NCI-H1105 (cell line): ENCODE measurements at regions not wholly inside any gene's neighbourhood (a gene's known extent, or its start where the extent isn't known, plus 50 kb on each side); places are given as distances from the start of the nearest gene placed in this dataset.

Experiments used
- DNase-seq: peaks from one replicate; lab custom pipeline; 2025; lab: John Stamatoyannopoulos, UW

DNA sequence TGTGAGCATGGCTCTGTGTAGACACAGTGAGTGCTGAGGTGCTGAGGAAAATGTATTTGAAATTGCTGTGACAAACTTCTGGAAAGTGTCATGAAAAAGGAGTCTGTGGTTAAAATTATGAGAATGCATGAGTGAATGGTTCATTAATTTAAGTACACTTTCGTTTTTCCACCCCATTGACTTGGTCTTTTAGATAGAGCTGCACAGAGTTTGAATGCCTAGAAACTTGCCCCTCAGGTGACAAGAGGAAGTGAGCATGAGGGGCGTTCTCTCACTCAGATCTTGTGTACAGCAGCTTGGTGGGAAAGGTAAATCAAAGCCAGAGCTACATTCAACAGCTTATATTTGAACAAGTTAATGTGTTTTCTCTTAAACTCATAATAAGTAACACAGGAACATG is 296.8 kb downstream of the WDR72 start:
- no peak for DNase-seq

DNA sequence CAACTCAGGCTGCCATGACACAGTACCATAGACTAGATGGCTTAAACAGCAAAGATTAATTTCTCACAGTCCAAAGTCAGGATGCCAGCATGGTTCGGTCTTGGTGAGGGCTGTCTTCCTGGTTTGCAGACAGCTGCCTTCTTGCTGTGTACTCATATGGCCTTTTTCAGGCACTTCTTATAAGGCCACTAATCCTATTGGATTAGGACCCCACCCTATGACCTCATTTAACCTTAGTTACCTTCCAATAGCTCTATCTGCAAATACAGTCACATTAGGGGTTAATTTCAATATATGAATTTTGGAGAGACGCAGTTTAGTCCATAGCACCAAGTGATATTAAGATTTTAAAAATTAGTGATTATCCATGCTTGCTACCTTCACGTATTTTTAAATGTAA is 297.8 kb downstream of the WDR72 start:
- no peak for DNase-seq

DNA sequence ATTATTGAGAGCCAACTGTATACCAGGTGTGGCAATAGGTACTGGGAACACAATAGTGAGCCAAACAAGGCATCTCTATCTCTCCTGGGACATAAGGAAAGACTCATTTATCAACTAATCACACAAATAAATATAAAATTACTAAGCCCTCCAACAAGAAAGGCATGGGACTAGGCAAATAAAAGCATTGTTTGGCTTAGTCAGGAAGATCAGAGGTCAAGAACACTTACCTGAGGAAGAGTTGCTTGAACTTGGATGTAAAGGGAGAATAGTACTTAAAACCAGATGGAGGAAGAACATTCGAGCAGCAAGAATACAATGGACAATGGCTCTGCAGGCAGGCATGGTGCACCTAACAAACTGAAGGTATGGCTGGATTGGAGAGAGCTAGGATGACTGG is 300.7 kb downstream of the WDR72 start:
- DNase-seq = no peak

DNA sequence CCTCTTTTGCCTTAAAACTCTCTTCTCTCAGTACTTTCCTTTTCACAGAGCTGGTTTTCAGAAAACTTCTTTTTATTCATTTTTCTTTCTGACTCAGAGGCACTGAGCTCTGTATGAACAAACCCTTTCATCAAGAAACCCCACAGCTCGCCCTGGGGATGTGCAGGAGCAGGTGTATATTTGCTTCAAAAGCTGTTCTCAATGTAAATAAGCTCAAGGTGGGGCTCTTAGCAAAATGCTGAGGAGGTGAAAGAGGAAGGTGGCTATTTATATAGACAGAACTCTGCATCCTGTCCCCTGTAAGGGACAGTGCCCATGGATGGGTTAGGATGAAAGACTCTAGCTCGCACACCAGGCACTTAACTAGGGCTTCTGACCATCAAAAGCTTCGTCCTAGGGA is 302.0 kb downstream of the WDR72 start:
- no peak for DNase-seq

DNA sequence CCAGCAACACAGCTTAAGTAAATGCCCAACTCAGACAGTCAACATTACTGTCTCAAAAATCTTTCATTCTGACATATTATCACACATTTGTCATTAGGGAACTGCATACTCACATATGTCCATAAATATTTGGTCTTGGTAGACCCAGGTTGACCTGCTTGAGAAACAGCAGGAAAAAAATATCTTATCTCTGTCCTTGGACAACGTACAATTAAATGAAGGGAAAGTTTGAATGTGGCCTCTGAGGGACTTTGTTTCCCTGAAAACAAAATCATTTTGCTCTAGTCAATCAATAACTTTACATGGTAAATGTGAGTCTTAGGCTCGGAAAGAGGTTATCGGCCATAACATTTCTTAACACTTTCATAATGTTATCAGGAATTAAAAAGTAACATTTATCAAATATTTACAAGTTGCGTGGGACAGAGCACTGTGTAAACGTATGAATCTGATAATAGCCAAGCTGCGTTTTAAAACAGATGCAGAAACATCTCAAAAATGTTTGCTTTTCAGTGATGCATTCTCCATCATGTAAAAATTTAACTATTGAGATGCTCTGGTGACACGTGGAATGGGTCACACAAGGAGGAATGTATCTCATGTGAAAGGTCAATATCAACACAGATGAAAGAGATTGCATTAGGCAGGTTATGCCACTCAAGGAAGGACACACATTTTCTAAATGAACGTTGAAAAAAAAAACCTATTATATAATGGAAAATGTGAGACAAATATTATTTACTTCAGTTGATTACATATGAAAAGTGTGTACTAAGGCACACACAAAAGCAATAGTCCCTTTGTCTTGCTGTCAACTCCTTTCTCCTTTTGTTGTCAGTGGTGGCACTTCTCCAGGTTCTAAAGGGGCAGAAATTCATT is 304.4 kb downstream of the WDR72 start:
- no peak for DNase-seq

DNA sequence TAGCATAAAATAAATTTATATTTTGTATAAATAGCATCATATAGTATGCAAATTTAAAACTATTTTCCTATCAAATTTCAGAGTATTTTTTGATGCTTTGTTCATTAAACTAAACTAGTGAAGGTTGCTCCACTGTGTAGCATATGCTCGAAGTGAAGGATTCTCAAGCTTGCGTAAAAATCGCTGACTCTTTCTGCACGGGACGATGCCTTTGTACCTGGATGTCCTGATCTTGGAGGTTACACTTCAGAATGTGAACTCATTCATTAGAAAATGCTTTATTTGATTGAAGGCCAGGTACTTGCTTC is 305.0 kb downstream of the WDR72 start:
- DNase-seq = no peak

DNA sequence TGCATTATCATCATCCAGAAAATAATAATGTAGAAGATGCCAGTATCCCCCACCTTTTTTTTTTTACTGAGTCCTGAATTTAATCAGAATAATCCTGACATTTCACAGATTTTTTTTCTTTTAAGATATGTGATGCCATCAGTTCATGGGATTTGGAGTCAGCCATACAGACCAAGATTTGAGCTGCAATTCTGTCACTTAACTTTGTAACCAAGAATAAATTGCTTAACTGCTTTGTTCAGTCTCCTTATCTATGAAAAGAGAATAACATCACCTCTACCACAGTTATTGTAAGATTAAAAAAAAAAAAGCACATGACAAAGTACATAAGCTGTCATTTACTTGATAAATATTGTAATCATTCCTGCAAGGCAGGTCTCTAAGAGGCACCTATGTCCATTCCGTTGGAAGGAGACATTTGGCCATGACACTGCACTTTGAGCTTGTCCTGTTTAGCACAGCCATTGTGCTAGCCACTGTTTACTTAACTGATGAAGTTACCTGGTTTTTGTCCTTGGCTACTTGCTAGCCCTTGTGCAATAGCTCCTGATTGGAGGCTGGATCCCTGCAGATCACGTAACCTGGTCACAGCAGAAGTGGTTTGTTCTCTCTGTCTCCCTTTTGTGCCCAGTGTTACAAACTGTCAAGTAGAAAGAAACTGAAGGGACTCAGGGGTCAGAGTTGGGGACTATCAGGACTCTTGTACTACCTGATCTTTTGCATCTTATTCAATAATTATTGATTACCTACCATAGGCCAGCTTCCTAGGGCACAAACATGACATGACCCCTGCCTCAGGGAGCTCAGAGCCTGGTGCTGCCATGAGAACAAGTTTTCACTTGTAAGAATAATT is 306.0 kb downstream of the WDR72 start:
- no peak for DNase-seq

DNA sequence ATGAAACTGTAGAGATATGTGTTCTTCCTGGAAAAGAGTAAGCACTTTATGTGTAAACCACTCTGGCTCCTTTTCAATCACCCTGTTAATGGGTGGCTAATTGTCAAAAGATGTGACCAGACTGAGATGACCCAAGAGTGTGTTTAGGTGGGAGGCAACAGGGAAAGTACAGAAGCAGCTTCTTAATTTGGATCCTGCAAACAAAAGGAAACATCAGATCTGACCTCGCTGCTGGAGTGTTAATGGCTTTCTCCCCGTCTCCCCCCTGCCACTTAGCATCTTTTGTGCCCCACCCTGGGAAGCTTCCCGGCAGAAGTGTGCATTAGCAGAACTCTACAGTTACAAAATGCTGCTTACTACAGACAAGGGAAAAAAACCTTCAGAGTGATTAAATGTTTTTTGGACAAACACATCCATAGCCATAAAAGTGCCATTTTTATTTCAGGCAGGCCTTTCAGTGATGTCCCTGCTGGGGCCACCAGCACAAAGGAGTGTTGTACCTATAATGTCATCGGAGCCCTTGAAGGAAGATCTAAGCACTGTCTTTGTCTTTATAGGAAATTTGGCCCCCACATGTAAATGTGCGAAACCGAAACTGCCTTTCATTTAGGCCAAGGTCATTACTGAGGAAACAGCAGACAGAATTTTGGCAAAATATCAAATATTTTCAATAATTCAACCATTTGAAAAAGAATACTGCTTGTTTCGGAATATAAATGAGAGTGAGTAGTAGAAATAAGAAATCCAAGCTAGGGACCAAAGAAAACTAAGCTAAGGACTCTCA is 311.0 kb downstream of the WDR72 start:
- DNase-seq = peak; percentile 33

DNA sequence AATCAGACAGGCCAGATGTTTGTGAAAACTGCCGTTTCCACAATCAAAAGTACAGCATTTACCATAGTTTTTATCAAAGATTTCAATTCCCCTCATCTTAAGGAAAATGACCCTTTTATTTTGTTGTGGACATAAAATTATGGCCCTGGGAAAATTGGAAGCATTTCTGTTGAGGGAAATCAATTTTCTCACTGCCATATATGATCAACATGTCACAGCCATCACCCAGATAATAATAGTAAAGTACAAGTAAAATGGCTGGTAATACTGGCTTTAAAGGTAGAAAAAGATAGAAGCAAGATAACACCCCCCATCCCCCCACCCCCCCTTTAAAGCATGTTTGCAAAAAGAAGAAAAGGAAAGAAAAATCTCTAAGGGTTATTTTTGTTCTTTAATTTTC is 311.7 kb downstream of the WDR72 start:
- DNase-seq = no peak

DNA sequence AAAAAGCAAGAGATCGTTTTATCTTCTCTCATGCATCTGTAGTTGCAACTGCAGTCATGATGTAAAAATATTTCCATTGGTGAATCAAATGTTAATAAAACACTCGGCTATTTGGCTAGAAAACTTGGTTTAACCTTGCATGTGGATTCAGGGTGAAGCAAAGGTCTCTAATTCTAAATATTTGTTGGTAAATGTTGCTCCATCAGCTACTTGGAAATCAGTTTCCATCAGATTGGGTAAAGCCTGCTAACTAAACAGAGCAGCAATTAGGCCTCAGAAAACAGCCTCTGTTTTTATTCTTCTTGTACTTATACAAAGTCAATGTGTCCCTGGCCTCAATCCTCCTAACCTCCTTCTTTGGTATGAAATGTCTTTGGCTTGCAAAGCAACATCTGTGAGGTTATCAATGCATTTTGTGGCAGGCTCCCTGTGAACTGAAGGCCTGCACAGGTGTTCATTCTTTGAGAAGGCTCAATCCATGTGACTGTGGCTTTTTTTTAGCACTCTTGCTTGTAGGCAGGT is 312.3 kb downstream of the WDR72 start:
- no peak for DNase-seq

DNA sequence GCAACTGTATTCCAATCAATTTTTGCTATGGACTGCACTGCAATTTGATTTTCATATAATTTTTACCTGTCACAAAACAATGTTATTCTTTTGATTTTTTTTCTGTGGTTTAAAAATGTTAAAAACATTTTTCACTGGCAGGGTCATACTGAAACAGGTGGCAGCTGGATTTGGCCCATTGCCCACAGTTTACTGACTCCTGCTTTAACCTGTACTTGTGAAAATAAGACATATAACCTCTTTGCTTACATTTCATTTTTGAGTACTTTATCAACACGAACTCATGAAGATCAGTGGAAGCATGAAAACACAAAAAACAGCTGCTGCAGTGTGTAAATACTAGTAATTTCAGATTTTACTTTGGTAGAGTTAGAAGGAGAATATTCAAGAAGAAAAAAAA is 313.1 kb downstream of the WDR72 start:
- peak; percentile 16 for DNase-seq

DNA sequence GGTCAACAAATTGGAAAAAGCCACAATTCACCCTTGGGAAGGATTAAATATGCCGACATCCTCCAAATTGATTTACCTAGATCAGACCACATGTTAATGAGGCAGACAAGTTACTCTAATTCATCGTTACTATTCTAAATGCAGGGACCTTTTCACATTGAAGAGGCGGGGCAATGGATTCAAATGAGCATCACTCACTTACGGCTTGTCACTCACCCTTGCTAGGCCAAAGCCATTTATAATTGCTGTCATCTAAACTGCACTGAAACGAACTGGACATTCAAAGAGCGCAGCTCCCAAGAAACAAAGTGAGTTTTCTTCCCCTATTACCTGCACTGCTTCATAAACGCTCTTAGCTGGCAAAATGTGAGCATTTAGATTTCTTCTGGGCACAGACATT is 313.9 kb downstream of the WDR72 start:
- no peak for DNase-seq

DNA sequence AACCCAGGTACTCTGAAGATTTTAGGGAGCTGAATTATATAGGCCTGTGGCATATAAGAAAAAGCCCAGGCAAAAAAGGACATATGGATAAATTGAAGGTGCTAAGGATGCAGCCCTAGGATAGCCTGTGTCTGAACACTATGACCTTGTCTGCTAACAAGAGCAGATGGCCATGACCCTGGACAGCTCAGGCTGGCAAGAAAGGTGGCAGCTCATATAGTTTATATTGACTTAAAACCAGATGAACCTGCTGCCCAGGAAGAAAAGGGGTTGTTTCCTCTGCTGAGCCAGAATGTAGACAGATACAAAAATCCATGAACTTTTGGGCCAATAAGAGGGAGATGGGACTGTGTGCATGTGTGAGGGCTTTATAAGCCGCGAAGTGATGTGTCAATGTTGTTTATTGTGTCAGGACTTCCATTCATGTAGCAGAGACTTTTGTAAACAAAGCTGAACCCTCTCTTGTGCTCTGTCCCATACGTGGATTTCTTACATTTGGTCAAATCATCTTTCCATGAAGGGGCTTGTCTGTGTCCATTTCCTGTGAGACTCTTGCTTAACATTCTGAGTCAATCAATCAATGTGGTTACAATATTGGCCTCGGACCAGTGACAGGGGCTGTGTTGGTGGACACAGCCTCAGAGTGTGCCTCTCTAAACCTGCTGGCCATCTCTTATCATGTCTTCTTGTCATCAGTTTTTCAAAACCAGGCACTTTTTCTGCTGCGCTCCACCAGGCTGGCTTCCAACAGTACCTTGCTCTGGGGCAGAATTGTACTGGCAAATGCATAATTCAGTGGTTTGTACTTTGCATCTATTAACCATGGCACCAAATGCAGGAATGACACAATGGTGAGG is 321.2 kb downstream of the WDR72 start:
- no peak for DNase-seq

DNA sequence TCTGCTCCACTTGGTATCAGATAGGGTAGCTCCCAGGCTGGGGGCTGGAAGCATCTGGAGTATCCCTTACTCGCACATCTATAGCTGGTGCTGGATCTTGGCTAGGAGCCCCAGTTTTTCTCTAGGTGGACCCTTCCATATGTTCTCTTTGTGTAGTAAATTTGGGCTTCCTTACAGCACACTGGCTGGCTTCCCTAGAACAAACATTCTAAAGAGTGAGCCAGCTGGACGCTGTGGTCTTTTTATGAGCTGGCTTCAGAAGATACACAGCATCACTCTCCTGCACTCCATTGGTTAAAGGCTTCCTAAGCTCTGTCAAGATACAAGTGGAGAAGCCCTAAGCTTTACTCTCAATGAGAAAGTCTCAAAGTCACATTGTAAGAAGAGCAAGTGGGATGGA is 322.1 kb downstream of the WDR72 start:
- DNase-seq = no peak

DNA sequence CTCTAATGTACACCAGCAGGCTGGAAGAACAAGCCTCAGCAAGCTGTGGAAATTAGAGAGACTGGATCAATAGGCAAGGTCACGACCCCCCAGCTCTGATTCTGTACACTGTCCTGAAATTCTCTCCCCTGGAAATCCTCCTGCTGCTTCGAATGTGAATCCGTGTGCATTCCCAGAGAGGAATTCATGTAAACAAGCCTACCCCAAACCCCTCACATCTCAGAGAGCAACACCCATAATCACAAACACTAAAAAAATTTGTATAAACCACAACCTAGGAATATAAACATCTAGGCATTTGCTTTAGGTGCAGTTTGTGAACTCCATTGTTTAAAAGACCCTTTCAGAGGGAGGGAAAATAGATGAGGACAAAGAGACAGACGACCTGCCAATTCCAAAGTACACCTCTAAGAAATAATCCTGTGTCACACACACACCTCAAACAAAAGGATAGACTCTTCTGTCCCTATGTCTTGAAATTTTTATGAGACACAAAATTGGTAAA is 325.2 kb downstream of the WDR72 start:
- DNase-seq = no peak

DNA sequence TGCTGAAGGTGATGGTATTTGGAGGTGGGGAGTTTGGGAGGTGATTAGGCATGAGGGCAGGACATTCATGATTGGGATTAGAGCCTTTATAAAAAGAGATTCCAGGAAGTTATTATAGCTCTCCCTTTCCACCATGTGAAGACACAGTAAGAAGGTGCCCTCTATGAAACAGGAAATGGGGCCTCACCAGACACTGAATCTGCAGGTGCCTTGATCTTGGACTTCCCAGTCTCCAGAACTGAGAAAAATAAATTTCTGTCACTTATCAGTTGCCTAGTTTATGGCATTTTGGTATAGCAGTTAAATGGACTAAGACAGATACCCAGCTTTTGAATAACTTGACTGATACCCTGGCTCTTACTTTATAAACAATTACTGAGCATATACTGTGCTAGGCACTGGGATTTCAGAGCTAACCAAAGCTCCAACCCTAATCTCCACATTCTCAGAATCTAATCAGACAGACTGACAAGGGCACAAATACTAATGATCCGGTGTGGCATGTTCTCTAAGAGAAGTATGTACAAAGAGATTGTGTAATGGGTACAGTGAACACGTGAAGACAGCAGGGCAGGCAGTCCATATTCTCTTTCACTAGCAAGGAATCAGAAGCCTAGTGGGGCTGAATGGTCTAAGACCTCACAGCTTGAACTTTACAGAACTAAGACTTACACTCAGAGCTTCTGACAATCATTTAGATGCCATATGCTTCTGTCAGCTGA is 343.1 kb downstream of the WDR72 start:
- DNase-seq = no peak

DNA sequence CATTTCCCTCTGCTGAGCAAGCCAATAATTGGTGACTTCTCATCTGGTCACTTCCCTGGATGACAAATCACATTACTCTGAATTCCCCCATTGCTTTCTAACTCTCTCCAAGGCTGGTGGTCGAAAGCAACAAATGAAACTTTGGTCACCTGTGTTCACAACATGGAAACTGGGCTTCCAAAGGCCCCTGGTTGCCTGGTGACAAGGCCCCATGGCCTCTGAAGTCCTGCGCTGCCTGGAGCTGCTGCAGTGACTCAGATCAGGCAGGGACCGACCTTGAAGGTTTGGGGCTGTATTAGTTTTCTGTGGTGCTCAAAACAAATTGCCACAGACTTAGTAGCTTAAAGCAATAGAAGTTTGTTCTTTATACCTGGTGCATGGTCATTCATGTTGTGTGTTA is 345.3 kb downstream of the WDR72 start:
- no peak for DNase-seq

DNA sequence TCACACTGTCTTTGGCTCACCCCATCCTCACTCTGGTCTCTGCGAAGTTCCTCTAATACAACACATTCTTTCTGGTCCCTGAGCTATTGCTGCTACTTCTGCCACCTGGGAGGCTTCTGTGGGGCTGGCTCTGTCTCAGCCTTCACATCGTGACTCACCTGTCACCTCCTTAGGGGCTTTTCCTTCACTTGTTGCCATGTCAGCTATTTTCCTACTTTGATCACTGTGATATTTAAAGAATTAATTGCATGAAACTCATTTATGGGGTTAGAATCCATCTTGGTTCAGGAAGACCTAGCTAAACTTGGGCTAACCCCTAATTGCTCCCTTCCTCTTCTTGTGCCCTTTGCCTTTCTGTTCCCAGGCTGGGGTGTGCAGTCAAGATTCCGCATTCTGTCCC is 346.9 kb downstream of the WDR72 start:
- no peak for DNase-seq

DNA sequence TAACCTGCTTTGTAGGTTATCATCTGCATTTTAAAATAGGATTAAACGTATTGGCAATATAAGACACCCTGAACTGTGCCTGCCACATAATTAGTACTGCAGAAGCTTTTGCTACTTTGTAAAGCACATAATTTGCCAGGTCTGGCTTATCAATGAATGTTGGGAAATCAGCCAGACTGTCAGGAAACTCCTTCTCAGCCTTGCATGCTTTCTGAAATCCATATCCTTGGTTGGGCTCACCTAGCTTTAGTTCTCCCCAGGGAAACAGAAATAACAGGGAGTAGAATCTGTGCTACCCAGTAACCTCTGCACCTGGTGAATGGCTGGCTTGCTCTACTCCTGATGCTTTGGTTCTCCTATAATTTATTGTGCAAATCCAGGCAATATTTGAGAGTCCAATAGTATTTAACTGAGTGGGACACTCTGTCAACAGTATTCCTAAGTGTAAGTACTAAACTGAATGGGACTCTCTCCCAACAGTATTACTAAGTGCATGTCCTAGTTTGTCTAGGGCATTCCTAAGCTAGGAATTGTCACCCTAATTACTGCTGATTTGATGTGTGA is 354.5 kb downstream of the WDR72 start:
- no peak for DNase-seq

DNA sequence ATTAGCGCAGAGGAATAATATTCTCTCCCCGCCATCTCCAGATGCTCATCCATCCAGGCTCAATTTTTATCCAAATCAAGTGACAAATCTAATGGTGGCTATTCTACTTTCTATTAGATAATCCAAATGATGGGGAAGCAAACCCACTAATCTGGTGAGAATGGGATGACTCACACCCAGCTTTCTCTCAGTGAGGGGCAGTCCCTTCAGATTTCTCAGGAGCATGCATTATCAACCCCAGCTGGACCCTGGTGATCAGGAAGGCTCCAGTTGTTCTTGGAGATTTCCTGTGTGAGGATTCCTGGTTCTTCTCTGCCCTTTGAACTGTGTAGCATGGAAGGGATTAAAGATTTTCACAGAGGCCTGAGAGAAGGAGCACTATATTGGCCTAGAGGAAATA is 358.0 kb downstream of the WDR72 start:
- no peak for DNase-seq
